Fibroblast of lung (primary cell): ENCODE measurements at regions not wholly inside any gene's neighbourhood (a gene's known extent, or its start where the extent isn't known, plus 50 kb on each side); places are given as distances from the start of the nearest gene placed in this dataset.

Source experiments
- DNase-seq, 2 donors: peaks; one replicate each; pipeline versions ENCODE4 v3.0.0 to v3.0.0-alpha.2; 2010; ENCODE audit warnings: low read depth in 2 of 2
- H2AFZ ChIP-seq: 2 replicates; pipeline ENCODE4 v1.5.1; 2012; ENCODE audit warnings: low read length, control low read depth, inconsistent platforms
- H3K27ac ChIP-seq: 2 replicates; pipeline ENCODE4 v1.5.1; 2011; ENCODE audit warnings: low read length, control low read depth; ENCODE audit not compliant: insufficient read depth
- H3K27me3 ChIP-seq: 2 replicates; pipeline ENCODE4 v1.5.1; 2011; ENCODE audit warnings: mild to moderate bottlenecking, low read length; ENCODE audit not compliant: control insufficient read depth, insufficient read depth
- H3K36me3 ChIP-seq: 2 replicates; pipeline ENCODE4 v1.5.1; 2011; ENCODE audit warnings: low read length; ENCODE audit not compliant: control insufficient read depth, insufficient read depth
- H3K4me1 ChIP-seq: 2 replicates; pipeline ENCODE4 v1.5.1; 2011; ENCODE audit warnings: low read length; ENCODE audit not compliant: control insufficient read depth, insufficient read depth; ENCODE audit errors: extremely low read depth
- H3K4me2 ChIP-seq: 2 replicates; pipeline ENCODE4 v1.5.1; 2011; ENCODE audit warnings: low read length, control low read depth; ENCODE audit not compliant: insufficient read depth; ENCODE audit errors: extremely low read depth
- H3K4me3 ChIP-seq, 4 experiments: fragments of 200-600 bp in 1 of 4; sonication (generic) in 1 of 4; replicated peaks in 1 of 4; 2 replicates each; pipeline ENCODE4 v1.5.1; 2011 to 2016; ENCODE audit warnings: low read length in 4 of 4, low read depth in 3 of 4, mild to moderate bottlenecking in 3 of 4, control low read depth in 2 of 4, inconsistent platforms in 1 of 4, mixed read lengths in 1 of 4; ENCODE audit not compliant: insufficient read depth in 1 of 4; ENCODE audit errors: control extremely low read depth in 1 of 4
- H3K79me2 ChIP-seq: 2 replicates; pipeline ENCODE4 v1.5.1; 2012; ENCODE audit warnings: mild to moderate bottlenecking, low read length, inconsistent platforms; ENCODE audit not compliant: control insufficient read depth, insufficient read depth
- H3K9ac ChIP-seq: 2 replicates; pipeline ENCODE4 v1.5.1; 2011; ENCODE audit warnings: mild to moderate bottlenecking, low read length, control low read depth; ENCODE audit not compliant: insufficient read depth
- H3K9me3 ChIP-seq: 2 replicates; pipeline ENCODE4 v1.5.1; 2012; ENCODE audit warnings: low read depth, low read length; ENCODE audit not compliant: control insufficient read depth, insufficient read depth
- H4K20me1 ChIP-seq: 2 replicates; pipeline ENCODE4 v1.5.1; 2011; ENCODE audit warnings: low read length; ENCODE audit not compliant: control insufficient read depth, insufficient read depth; ENCODE audit errors: extremely low read depth
- CTCF ChIP-seq, 2 donors: IDR thresholded peaks in 1 of 2; conservative IDR thresholded peaks in 1 of 2; 1 replicate in 1 of 2; 2 replicates in 1 of 2; pipeline ENCODE4 v1.5.1; 2011 to 2012; ENCODE audit warnings: low read length in 2 of 2, control low read depth in 1 of 2, inconsistent platforms in 1 of 2, low read depth in 1 of 2, mild to moderate bottlenecking in 1 of 2
- EZH2 ChIP-seq: IDR thresholded peaks from 2 replicates; pipeline ENCODE4 v1.5.1; 2012; ENCODE audit warnings: low read length, control low read depth, mild to moderate bottlenecking; ENCODE audit errors: missing control alignments

- H2AFZ ChIP-seq: no peak overlapping the region
- H3K9me3 ChIP-seq: no peaks in the 10 kb centered on the region
- DNase-seq: no peak
- no peaks in the 10 kb centered on the region for H3K27me3 ChIP-seq
- H3K36me3 ChIP-seq: no peaks in the 10 kb centered on the region
- no peaks in the 10 kb centered on the region for H3K4me1 ChIP-seq
- no peak overlapping the region for H3K4me2 ChIP-seq
- no peak for TF ChIP-seq CTCF (conservative IDR thresholded peaks at IDR 0.05 in 1 of 2, IDR thresholded peaks at IDR 0.05 in 1 of 2; ENCODE audit: low read depth in 1 of 2, low read length in 2 of 2)
- no peak for TF ChIP-seq EZH2
- no peaks in the 10 kb centered on the region for H3K79me2 ChIP-seq
- H3K4me3 ChIP-seq: no peak overlapping the region
- no peaks in the 10 kb centered on the region for H4K20me1 ChIP-seq
- no peak overlapping the region for H3K27ac ChIP-seq
- H3K9ac ChIP-seq: no peak overlapping the region
These were observed 130.1 kb upstream of the SLC44A1 start for GRCh38 chr9:105114318-105114717.

GRCh38 chr9:105114964-105115728 is 129.3 kb upstream of the SLC44A1 start:
- Histone ChIP-seq H3K27me3 (no peaks in the 10 kb centered on the region), H4K20me1 (no peaks in the 10 kb centered on the region), H3K4me2 (no peak overlapping the region), H3K79me2 (no peaks in the 10 kb centered on the region), H3K4me1 (no peaks in the 10 kb centered on the region), H3K36me3 (no peaks in the 10 kb centered on the region), H3K9me3 (no peaks in the 10 kb centered on the region), H3K27ac (no peak overlapping the region), H2AFZ (no peak overlapping the region), H3K9ac (no peak overlapping the region), H3K4me3 (no peak overlapping the region)
- TF ChIP-seq EZH2 (no peak), CTCF (conservative IDR thresholded peaks at IDR 0.05 in 1 of 2, IDR thresholded peaks at IDR 0.05 in 1 of 2; ENCODE audit: low read depth in 1 of 2, low read length in 2 of 2) (no peak)
- DNase-seq: peak; percentile 37 to 50

- Histone ChIP-seq H4K20me1 (no peaks in the 10 kb centered on the region), H3K27ac (no peak overlapping the region), H3K4me3 (no peak overlapping the region), H3K36me3 (no peaks in the 10 kb centered on the region), H3K4me1 (no peaks in the 10 kb centered on the region), H3K4me2 (no peak overlapping the region), H3K9me3 (no peaks in the 10 kb centered on the region), H3K27me3 (no peaks in the 10 kb centered on the region), H3K79me2 (no peaks in the 10 kb centered on the region), H3K9ac (no peak overlapping the region), H2AFZ (no peak overlapping the region)
- DNase-seq: no peak
- TF ChIP-seq EZH2 (no peak), CTCF (conservative IDR thresholded peaks at IDR 0.05 in 1 of 2, IDR thresholded peaks at IDR 0.05 in 1 of 2; ENCODE audit: low read depth in 1 of 2, low read length in 2 of 2) (no peak)
These were observed 128.2 kb upstream of the SLC44A1 start for GRCh38 chr9:105116052-105116868.
